ENCODE measurements at regions not wholly inside any gene's neighbourhood (a gene's known extent, or its start where the extent isn't known, plus 50 kb on each side); places are given as distances from the start of the nearest gene placed in this dataset.

DNA sequence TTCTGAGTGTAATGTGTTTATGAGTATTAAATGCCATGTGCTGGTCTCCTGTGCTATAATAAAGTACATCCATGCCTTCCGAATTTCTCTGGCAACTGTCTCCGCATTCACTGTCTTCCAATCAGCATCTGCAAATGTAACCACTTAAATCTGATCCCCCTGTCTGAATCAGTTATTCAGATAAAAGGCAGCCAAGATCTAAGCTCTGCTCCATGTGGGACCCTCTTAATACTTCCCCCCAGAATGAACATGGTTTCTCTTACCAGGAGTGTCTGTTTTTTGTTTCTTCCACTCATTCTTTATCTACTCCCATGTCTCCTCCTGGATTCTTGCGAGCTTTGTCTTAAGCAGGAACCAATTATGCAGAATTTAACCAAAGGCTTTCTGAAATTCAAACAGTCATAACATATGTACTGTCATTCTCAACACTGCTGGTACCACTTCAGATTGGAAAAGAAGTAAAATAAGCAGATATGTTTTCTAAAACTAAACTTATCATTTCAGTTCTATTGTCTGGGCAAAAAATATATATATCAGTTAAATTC lies 996.7 kb upstream of the FLRT2 start:
- no peaks in the 10 kb centered on the region for H3K27me3 ChIP-seq (ENCODE audit: control insufficient read depth in 1 of 2, insufficient read depth in 2 of 2, low read length in 2 of 2)
- no peak overlapping the region for H3K4me3 ChIP-seq (ENCODE audit: low read length in 2 of 2)
- no peaks in the 10 kb centered on the region for H3K4me1 ChIP-seq (ENCODE audit: control insufficient read depth, insufficient read depth, low read length)
- no peaks in the 10 kb centered on the region for H3K36me3 ChIP-seq (ENCODE audit: control insufficient read depth in 2 of 2, insufficient read depth in 2 of 2, low read length in 2 of 2)
- no peaks in the 10 kb centered on the region for H3K9me3 ChIP-seq (ENCODE audit: control insufficient read depth in 2 of 2, low read length in 2 of 2)
- H3K27ac ChIP-seq (ENCODE audit: low read length): no peak overlapping the region
- no peak overlapping the region for H3K9ac ChIP-seq (ENCODE audit: low read length in 2 of 2)

DNA sequence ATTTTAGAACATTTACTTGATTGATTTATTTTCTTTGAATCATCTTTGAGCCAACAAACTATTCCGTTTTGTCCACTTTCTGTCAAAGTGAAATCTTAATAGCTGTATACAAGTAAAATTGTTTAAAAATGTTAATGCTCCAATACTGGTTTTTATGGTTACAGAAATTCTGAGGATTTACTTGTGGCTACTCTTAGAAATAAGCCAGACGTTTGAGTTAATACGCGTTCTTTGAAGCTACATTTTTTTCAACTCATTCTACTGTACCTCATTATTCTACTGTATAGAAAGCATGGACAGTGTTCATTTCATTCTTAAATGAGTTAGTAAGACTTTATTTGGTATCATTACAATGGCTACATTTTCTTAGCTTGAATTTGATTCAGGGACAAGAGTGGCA lies 996.2 kb upstream of the FLRT2 start:
- H3K27me3 ChIP-seq (ENCODE audit: control insufficient read depth in 1 of 2, insufficient read depth in 2 of 2, low read length in 2 of 2): no peaks in the 10 kb centered on the region
- H3K4me3 ChIP-seq (ENCODE audit: low read length in 2 of 2): no peak overlapping the region
- no peak overlapping the region for H3K27ac ChIP-seq (ENCODE audit: low read length)
- H3K9me3 ChIP-seq (ENCODE audit: control insufficient read depth in 2 of 2, low read length in 2 of 2): no peaks in the 10 kb centered on the region
- no peaks in the 10 kb centered on the region for H3K4me1 ChIP-seq (ENCODE audit: control insufficient read depth, insufficient read depth, low read length)
- H3K36me3 ChIP-seq (ENCODE audit: control insufficient read depth in 2 of 2, insufficient read depth in 2 of 2, low read length in 2 of 2): no peaks in the 10 kb centered on the region
- H3K9ac ChIP-seq (ENCODE audit: low read length in 2 of 2): no peak overlapping the region

DNA sequence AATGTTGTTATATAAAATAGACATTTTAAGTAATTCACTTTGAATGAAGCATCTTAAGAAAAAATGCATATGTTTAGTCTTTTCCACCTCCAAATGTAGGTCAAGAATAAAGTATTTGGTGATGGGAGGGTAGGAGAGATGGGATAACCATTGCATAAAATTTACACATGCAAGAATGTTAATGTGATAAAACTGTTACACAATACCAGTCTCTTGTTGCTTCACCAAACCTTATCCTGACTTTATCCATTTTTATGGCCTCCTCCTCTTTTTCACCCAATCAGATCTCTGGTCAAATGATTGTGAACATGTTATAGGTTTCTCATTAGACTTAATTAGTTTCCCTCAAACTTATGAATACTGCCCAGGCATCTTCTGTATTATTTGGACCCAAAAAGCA lies 994.5 kb upstream of the FLRT2 start:
- H3K27ac ChIP-seq (ENCODE audit: low read length): no peak overlapping the region
- no peaks in the 10 kb centered on the region for H3K9me3 ChIP-seq (ENCODE audit: control insufficient read depth in 2 of 2, low read length in 2 of 2)
- H3K36me3 ChIP-seq (ENCODE audit: control insufficient read depth in 2 of 2, insufficient read depth in 2 of 2, low read length in 2 of 2): no peaks in the 10 kb centered on the region
- H3K4me3 ChIP-seq (ENCODE audit: low read length in 2 of 2): no peak overlapping the region
- no peaks in the 10 kb centered on the region for H3K27me3 ChIP-seq (ENCODE audit: control insufficient read depth in 1 of 2, insufficient read depth in 2 of 2, low read length in 2 of 2)
- no peak overlapping the region for H3K9ac ChIP-seq (ENCODE audit: low read length in 2 of 2)
- no peaks in the 10 kb centered on the region for H3K4me1 ChIP-seq (ENCODE audit: control insufficient read depth, insufficient read depth, low read length)

DNA sequence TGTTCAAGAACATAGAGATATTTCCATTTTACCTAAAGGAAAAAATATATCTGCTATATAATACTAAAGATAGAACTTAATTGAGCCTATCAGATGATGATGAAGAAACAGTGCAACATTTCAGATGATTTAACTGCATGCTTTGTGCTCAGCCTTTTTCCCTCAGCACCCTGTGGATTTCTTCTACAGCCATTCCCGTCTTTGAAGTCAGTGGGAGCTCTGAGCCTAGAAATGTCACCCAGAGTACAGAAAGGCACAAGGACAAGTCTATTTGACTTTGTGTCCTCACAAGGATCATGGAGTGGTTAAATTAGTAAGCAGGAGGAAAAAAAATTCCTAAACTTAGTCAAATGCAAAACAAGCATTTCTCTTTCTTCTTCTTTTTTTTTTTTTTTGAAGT lies 994.0 kb upstream of the FLRT2 start:
- Histone ChIP-seq H3K27me3 (ENCODE audit: control insufficient read depth in 1 of 2, insufficient read depth in 2 of 2, low read length in 2 of 2) (no peaks in the 10 kb centered on the region), H3K4me1 (ENCODE audit: control insufficient read depth, insufficient read depth, low read length) (no peaks in the 10 kb centered on the region), H3K4me3 (ENCODE audit: low read length in 2 of 2) (no peak overlapping the region), H3K36me3 (ENCODE audit: control insufficient read depth in 2 of 2, insufficient read depth in 2 of 2, low read length in 2 of 2) (no peaks in the 10 kb centered on the region), H3K9me3 (ENCODE audit: control insufficient read depth in 2 of 2, low read length in 2 of 2) (no peaks in the 10 kb centered on the region), H3K9ac (ENCODE audit: low read length in 2 of 2) (no peak overlapping the region), H3K27ac (ENCODE audit: low read length) (no peak overlapping the region)

DNA sequence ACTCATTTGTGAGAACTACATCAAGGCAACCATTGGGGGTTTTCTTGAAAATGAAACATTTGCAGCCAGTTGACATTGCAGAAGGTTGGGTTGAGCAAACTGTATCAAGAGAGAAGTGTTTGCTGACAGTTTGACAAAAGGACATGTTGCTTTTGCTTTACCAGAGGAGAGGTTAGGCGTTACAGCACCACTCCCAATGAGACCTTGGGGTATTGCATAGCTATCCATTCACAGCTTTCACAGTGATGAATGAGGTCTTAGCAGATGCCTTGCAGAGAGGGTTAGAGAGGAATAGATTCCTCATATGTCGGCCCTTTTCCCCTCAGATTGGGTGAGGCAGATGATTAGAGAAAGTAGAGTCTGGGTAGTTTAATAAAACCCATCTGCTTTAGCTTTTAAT lies 988.9 kb upstream of the FLRT2 start:
- Histone ChIP-seq H3K27ac (ENCODE audit: low read length) (no peak overlapping the region), H3K4me3 (ENCODE audit: low read length in 2 of 2) (no peak overlapping the region), H3K4me1 (ENCODE audit: control insufficient read depth, insufficient read depth, low read length) (no peaks in the 10 kb centered on the region), H3K36me3 (ENCODE audit: control insufficient read depth in 2 of 2, insufficient read depth in 2 of 2, low read length in 2 of 2) (no peaks in the 10 kb centered on the region), H3K27me3 (ENCODE audit: control insufficient read depth in 1 of 2, insufficient read depth in 2 of 2, low read length in 2 of 2) (no peaks in the 10 kb centered on the region), H3K9me3 (ENCODE audit: control insufficient read depth in 2 of 2, low read length in 2 of 2) (no peaks in the 10 kb centered on the region), H3K9ac (ENCODE audit: low read length in 2 of 2) (no peak overlapping the region)

DNA sequence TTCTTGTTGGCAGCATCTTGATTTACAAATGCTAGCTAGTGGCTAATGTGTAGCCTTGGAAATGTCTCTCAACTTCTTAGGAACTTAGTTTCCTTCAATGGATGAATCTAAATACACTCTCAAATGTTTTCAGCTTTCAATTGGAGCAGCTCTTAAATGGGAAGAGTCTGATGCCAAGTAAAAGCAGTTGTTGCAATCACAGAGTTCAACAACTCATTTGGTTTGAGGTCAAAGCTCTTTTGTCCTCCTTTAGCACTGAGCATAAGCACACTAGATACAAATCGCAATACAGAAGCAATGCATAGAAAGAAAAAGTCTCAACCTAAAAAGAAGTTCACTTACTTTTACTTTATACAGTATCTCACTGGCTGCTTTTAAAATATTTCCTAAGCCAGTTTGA lies 986.1 kb upstream of the FLRT2 start:
- Histone ChIP-seq H3K27ac (ENCODE audit: low read length) (no peak overlapping the region), H3K4me1 (ENCODE audit: control insufficient read depth, insufficient read depth, low read length) (no peaks in the 10 kb centered on the region), H3K9me3 (ENCODE audit: control insufficient read depth in 2 of 2, low read length in 2 of 2) (no peaks in the 10 kb centered on the region), H3K9ac (ENCODE audit: low read length in 2 of 2) (no peak overlapping the region), H3K4me3 (ENCODE audit: low read length in 2 of 2) (no peak overlapping the region), H3K36me3 (ENCODE audit: control insufficient read depth in 2 of 2, insufficient read depth in 2 of 2, low read length in 2 of 2) (no peaks in the 10 kb centered on the region), H3K27me3 (ENCODE audit: control insufficient read depth in 1 of 2, insufficient read depth in 2 of 2, low read length in 2 of 2) (no peaks in the 10 kb centered on the region)

DNA sequence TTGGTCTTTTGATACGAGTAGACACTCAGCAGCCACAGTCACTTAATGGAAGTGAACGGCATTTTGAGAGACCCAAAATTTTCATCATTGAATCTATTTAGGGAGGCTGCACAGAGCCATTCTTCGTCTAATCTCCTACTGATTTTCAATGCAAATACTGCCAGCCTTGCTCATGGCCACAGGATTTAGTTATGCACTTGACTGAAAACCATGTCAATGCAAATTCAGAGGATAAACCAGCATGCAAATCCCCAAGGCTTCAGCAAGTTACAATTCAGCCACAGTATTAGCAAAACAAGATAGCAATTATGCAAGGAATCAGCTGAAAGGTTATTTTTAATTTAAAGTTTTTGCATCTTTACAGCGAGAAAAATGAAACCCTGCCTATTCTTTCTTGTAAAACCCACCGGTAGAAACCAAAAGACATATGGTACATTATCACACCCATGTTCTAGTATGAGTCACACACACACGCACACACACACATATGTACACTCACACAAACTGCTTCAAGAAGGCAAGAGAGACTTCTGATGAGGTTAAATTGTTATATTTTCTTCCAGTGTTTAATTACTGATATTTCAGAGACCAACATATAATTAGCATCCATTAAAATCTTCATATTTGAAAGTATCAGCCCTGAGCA lies 985.3 kb upstream of the FLRT2 start:
- H3K4me1 ChIP-seq (ENCODE audit: control insufficient read depth, insufficient read depth, low read length): no peaks in the 10 kb centered on the region
- no peaks in the 10 kb centered on the region for H3K27me3 ChIP-seq (ENCODE audit: control insufficient read depth in 1 of 2, insufficient read depth in 2 of 2, low read length in 2 of 2)
- H3K9ac ChIP-seq (ENCODE audit: low read length in 2 of 2): no peak overlapping the region

DNA sequence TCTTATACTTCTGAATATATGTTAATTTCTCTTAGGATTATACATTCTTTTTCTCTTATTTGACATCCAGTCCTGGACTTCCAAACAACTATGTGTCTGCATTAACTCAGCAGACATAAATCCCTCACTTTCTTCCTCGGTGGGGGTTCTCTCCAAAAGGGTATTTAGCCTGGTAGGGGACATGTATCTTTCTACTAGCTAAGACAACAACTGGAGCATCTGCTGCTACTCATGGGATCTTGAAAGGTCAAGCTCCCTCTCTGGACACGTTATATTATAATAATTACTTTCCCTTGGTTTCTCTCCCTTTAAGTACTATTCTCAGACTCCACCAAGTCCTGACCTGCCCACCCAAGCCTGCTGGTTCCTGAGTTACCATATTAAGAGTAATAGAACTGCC lies 983.7 kb upstream of the FLRT2 start:
- no peaks in the 10 kb centered on the region for H3K4me1 ChIP-seq (ENCODE audit: control insufficient read depth, insufficient read depth, low read length)
- no peak overlapping the region for H3K27ac ChIP-seq (ENCODE audit: low read length)
- H3K9me3 ChIP-seq (ENCODE audit: control insufficient read depth in 2 of 2, low read length in 2 of 2): no peaks in the 10 kb centered on the region
- no peak overlapping the region for H3K9ac ChIP-seq (ENCODE audit: low read length in 2 of 2)
- no peaks in the 10 kb centered on the region for H3K27me3 ChIP-seq (ENCODE audit: control insufficient read depth in 1 of 2, insufficient read depth in 2 of 2, low read length in 2 of 2)
- H3K36me3 ChIP-seq (ENCODE audit: control insufficient read depth in 2 of 2, insufficient read depth in 2 of 2, low read length in 2 of 2): no peaks in the 10 kb centered on the region
- no peak overlapping the region for H3K4me3 ChIP-seq (ENCODE audit: low read length in 2 of 2)

More for the DNA sequence above, 985.3 kb upstream of the FLRT2 start:
- Histone ChIP-seq H3K27ac (ENCODE audit: low read length) (no peak overlapping the region), H3K36me3 (ENCODE audit: control insufficient read depth in 2 of 2, insufficient read depth in 2 of 2, low read length in 2 of 2) (no peaks in the 10 kb centered on the region), H3K9me3 (ENCODE audit: control insufficient read depth in 2 of 2, low read length in 2 of 2) (no peaks in the 10 kb centered on the region), H3K4me3 (ENCODE audit: low read length in 2 of 2) (no peak overlapping the region)

DNA sequence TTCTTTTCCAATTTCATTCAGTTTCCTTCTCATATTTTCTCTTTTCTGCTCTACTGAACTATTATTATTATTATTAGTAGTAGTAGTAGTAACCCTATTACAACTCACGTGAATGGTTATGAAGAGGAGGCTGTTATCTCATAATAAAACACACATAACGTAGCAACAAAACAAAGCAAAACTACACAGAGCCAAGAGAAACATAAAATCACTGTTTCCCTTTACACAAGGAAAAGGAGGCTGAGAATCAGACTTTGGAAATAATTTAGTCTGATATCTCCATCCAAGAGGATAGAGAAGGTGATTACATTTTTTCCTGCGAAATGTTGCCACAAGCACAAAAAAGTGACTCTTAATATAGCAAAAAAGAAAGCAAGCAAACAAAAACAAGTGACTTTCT lies 975.8 kb upstream of the FLRT2 start:
- Histone ChIP-seq H3K27ac (ENCODE audit: low read length) (no peak overlapping the region), H3K27me3 (ENCODE audit: control insufficient read depth in 1 of 2, insufficient read depth in 2 of 2, low read length in 2 of 2) (no peaks in the 10 kb centered on the region), H3K9ac (ENCODE audit: low read length in 2 of 2) (no peak overlapping the region), H3K4me3 (ENCODE audit: low read length in 2 of 2) (no peak overlapping the region), H3K4me1 (ENCODE audit: control insufficient read depth, insufficient read depth, low read length) (no peaks in the 10 kb centered on the region), H3K36me3 (ENCODE audit: control insufficient read depth in 2 of 2, insufficient read depth in 2 of 2, low read length in 2 of 2) (no peaks in the 10 kb centered on the region), H3K9me3 (ENCODE audit: control insufficient read depth in 2 of 2, low read length in 2 of 2) (no peaks in the 10 kb centered on the region)

DNA sequence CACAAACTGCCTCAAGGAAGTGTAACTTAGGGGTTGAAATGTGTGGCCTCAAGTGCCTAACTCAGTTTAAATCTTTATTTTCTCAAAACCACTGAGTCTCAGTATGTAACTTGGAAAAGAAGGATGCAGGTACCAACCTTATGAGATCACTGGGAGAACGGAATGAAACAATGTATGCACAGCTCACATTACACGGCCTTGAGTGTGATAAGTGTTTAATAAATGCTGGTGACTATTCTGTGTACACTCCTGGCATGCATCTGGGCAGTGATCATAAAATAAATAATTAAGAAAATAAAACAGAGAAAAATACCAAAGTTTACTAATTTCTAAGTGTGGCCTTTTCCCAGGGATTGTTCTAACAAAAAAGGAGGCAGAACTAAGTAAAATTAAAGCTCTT lies 974.5 kb upstream of the FLRT2 start:
- no peaks in the 10 kb centered on the region for H3K36me3 ChIP-seq (ENCODE audit: control insufficient read depth in 2 of 2, insufficient read depth in 2 of 2, low read length in 2 of 2)
- no peaks in the 10 kb centered on the region for H3K9me3 ChIP-seq (ENCODE audit: control insufficient read depth in 2 of 2, low read length in 2 of 2)
- H3K4me1 ChIP-seq (ENCODE audit: control insufficient read depth, insufficient read depth, low read length): no peaks in the 10 kb centered on the region
- no peak overlapping the region for H3K9ac ChIP-seq (ENCODE audit: low read length in 2 of 2)
- no peak overlapping the region for H3K4me3 ChIP-seq (ENCODE audit: low read length in 2 of 2)
- no peaks in the 10 kb centered on the region for H3K27me3 ChIP-seq (ENCODE audit: control insufficient read depth in 1 of 2, insufficient read depth in 2 of 2, low read length in 2 of 2)
- H3K27ac ChIP-seq (ENCODE audit: low read length): no peak overlapping the region

DNA sequence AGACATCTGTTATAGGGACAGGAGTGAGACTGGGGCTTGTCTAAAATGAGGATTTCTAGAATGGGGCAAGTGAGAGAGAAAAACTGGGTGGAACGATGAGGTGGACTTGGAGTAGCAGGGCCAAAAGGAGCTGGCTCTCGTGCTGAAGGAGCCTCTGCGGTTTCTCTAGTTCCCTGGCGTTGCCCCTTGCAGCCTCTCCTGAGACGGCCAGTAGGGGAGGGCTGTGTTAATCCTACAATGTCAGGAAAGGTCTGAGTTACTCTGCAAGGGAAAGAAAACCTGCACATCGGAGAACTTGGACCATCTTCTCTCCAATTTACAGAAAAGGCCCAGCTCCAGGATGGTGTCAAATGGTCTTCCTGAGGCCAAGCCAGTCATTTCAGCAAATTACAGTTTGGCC lies 963.8 kb upstream of the FLRT2 start:
- H3K27ac ChIP-seq (ENCODE audit: low read length): no peak overlapping the region
- H3K4me3 ChIP-seq (ENCODE audit: low read length in 2 of 2): no peak overlapping the region
- H3K9me3 ChIP-seq (ENCODE audit: control insufficient read depth in 2 of 2, low read length in 2 of 2): no peaks in the 10 kb centered on the region
- H3K9ac ChIP-seq (ENCODE audit: low read length in 2 of 2): no peak overlapping the region
- H3K27me3 ChIP-seq (ENCODE audit: control insufficient read depth in 1 of 2, insufficient read depth in 2 of 2, low read length in 2 of 2): no peaks in the 10 kb centered on the region
- no peaks in the 10 kb centered on the region for H3K4me1 ChIP-seq (ENCODE audit: control insufficient read depth, insufficient read depth, low read length)
- no peaks in the 10 kb centered on the region for H3K36me3 ChIP-seq (ENCODE audit: control insufficient read depth in 2 of 2, insufficient read depth in 2 of 2, low read length in 2 of 2)
